HG03060 (cell line): ENCODE measurements at regions not wholly inside any gene's neighbourhood (a gene's known extent, or its start where the extent isn't known, plus 50 kb on each side); places are given as distances from the start of the nearest gene placed in this dataset.

ENCODE experiments used
- ATAC-seq: cut with Tn5 transposase; IDR thresholded peaks from one replicate; pipeline ENCODE4 v1.9.1; 2021; ENCODE audit warnings: low read depth, moderate number of reproducible peaks; ENCODE audit not compliant: unreplicated experiment

- no peak for ATAC-seq
These were observed 980.8 kb downstream of the TSN start for GRCh38 chr2:122736279-122736678.

GRCh38 chr2:122737429-122738077, 982.1 kb downstream of the TSN start:
- ATAC-seq = peak; percentile 89

GRCh38 chr2:122739732-122740593, 984.5 kb downstream of the TSN start:
- no peak for ATAC-seq

GRCh38 chr2:122740594-122740948, 985.1 kb downstream of the TSN start:
- no peak for ATAC-seq

GRCh38 chr2:122741403-122741802, 986.0 kb downstream of the TSN start:
- ATAC-seq = no peak

GRCh38 chr2:122743021-122743675, 987.7 kb downstream of the TSN start:
- no peak for ATAC-seq

GRCh38 chr2:122745603-122746002, 990.2 kb downstream of the TSN start:
- ATAC-seq = no peak

- ATAC-seq = no peak
These were observed 992.2 kb downstream of the TSN start for GRCh38 chr2:122747670-122748069.

- no peak for ATAC-seq
These were observed 993.1 kb downstream of the TSN start for GRCh38 chr2:122748552-122749011.

- no peak for ATAC-seq
These were observed 994.0 kb downstream of the TSN start for GRCh38 chr2:122749405-122749804.

GRCh38 chr2:122750095-122750494, 994.6 kb downstream of the TSN start:
- ATAC-seq = no peak

GRCh38 chr2:122750808-122751207, 995.4 kb downstream of the TSN start:
- no peak for ATAC-seq

- no peak for ATAC-seq
These were observed 997.9 kb downstream of the TSN start for GRCh38 chr2:122753336-122753735.

GRCh38 chr2:122754561-122754960, 999.1 kb downstream of the TSN start:
- ATAC-seq = no peak

- no peak for ATAC-seq
These were observed 999.9 kb downstream of the TSN start for GRCh38 chr2:122755281-122755780.

GRCh38 chr2:122758967-122759366, 1003.5 kb downstream of the TSN start:
- ATAC-seq = no peak

GRCh38 chr2:122764014-122764413, 1008.6 kb downstream of the TSN start:
- ATAC-seq = no peak

- ATAC-seq = no peak
These were observed 1024.8 kb downstream of the TSN start for GRCh38 chr2:122780251-122780650.

- ATAC-seq = no peak
These were observed 1038.6 kb downstream of the TSN start for GRCh38 chr2:122794100-122794499.

- ATAC-seq = no peak
These were observed 1040.3 kb downstream of the TSN start for GRCh38 chr2:122795763-122796162.

GRCh38 chr2:122799391-122799790, 1043.9 kb downstream of the TSN start:
- no peak for ATAC-seq
